GM23248 (cell line): ENCODE measurements at regions not wholly inside any gene's neighbourhood (a gene's known extent, or its start where the extent isn't known, plus 50 kb on each side); places are given as distances from the start of the nearest gene placed in this dataset.
"Not testable (repeated sequence)": the region's sequence is repeated elsewhere in the genome, so short reads cannot be mapped to it uniquely, and the experiment has no call there.

ENCODE experiments used
- DNase-seq: peaks from one replicate; pipeline ENCODE4 v3.0.0-alpha.2; 2015
- H2AFZ ChIP-seq: fragments of 200-600 bp; sonication (generic); 2 replicates; pipeline ENCODE4 v1.6.1; 2016; ENCODE audit warnings: antibody characterized with exemption
- H3F3A ChIP-seq: fragments of 200-600 bp; sonication (generic); 2 replicates; pipeline ENCODE4 v1.6.1; 2016; ENCODE audit warnings: mild to moderate bottlenecking, antibody characterized with exemption, mixed run types; ENCODE audit not compliant: insufficient read depth
- H3K27ac ChIP-seq: fragments of 200-600 bp; sonication (generic); 2 replicates; pipeline ENCODE4 v1.5.1; 2016; ENCODE audit warnings: mild to moderate bottlenecking
- H3K27me3 ChIP-seq: fragments of 200-600 bp; sonication (generic); replicated peaks from 2 replicates; pipeline ENCODE4 v1.6.1; 2016; ENCODE audit warnings: mild to moderate bottlenecking; ENCODE audit not compliant: insufficient read depth
- H3K36me3 ChIP-seq: fragments of 200-600 bp; sonication (generic); 2 replicates; pipeline ENCODE4 v1.6.1; 2016; ENCODE audit warnings: low read depth, mild to moderate bottlenecking
- H3K4me1 ChIP-seq: fragments of 200-600 bp; sonication (generic); 2 replicates; pipeline ENCODE4 v1.6.1; 2016; ENCODE audit warnings: mild to moderate bottlenecking; ENCODE audit not compliant: insufficient read depth
- H3K4me2 ChIP-seq: fragments of 200-600 bp; sonication (generic); one replicate; pipeline ENCODE4 v1.6.1; 2016; ENCODE audit warnings: mild to moderate bottlenecking; ENCODE audit not compliant: unreplicated experiment
- H3K4me3 ChIP-seq: fragments of 200-600 bp; sonication (generic); 2 replicates; pipeline ENCODE4 v1.5.1; 2016; ENCODE audit warnings: mild to moderate bottlenecking
- H3K79me2 ChIP-seq: fragments of 200-600 bp; sonication (generic); 2 replicates; pipeline ENCODE4 v1.6.1; 2016; ENCODE audit warnings: mild to moderate bottlenecking; ENCODE audit not compliant: insufficient read depth
- H3K9ac ChIP-seq: fragments of 200-600 bp; sonication (generic); 2 replicates; pipeline ENCODE4 v1.6.1; 2016; ENCODE audit warnings: mild to moderate bottlenecking
- H3K9me2 ChIP-seq: fragments of 200-600 bp; sonication (generic); 2 replicates; pipeline ENCODE4 v1.6.1; 2016; ENCODE audit warnings: mixed run types, mild to moderate bottlenecking, moderate library complexity; ENCODE audit not compliant: insufficient read depth
- H3K9me3 ChIP-seq: fragments of 200-600 bp; sonication (generic); one replicate; pipeline ENCODE4 v1.6.1; 2017; ENCODE audit warnings: low read depth
- H4K20me1 ChIP-seq: fragments of 200-600 bp; sonication (generic); 2 replicates; pipeline ENCODE4 v1.6.0; 2016; ENCODE audit not compliant: insufficient read depth
- EZH2 ChIP-seq: fragments of 200-600 bp; sonication (generic); IDR thresholded peaks from 2 replicates; pipeline ENCODE4 v1.6.1; 2018; ENCODE audit warnings: antibody characterized with exemption, mild to moderate bottlenecking; ENCODE audit not compliant: insufficient read depth, poor library complexity, severe bottlenecking
- EZH2phosphoT487 ChIP-seq: fragments of 200-600 bp; sonication (generic); IDR thresholded peaks from 2 replicates; pipeline ENCODE4 v1.6.1; 2018; ENCODE audit warnings: antibody characterized with exemption, moderate library complexity, mild to moderate bottlenecking, low read depth; ENCODE audit not compliant: insufficient read depth
- WGBS, 2 experiments: methylation state at CpG; one replicate each; pipeline ENCODE4 v1.1.6; 2015 to 2017; ENCODE audit warnings: low lambda C conversion rate in 2 of 2, low coverage in 1 of 2; ENCODE audit errors: missing lambda C conversion rate in 2 of 2; 5-methylcytosine and 5-hydroxymethylcytosine counted together
- in situ Hi-C: fragments of 300-500 bp; cut with MboI; formaldehyde crosslinking; loops from 2 replicates; pipeline ENCODE4 v1.15.0; 2020

DNA sequence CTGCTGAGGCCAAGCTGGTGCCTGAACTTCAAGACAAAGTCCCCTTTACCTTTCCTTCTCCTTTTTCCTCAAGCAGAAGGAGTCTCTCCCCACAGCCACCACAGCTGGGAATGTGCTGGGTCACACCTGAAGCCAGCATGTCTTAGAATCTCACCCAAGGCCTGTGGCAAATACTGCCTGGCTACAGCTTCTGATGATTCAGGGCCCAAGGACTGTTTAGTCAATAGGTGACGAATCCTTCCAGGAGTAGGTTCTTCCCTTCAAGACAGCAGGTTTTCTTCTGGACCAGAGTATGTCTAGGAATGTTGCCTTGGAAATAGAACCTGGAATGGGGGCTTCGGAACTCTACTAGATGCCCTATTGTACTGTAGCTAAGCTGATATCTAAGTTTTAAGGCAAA, 374.6 kb downstream of the KIF20B start:
- no peaks in the 10 kb centered on the region for H3K9me2 ChIP-seq
- H3K4me1 ChIP-seq: no peaks in the 10 kb centered on the region
- H3K9ac ChIP-seq: no peak overlapping the region
- H4K20me1 ChIP-seq: no peaks in the 10 kb centered on the region
- in situ Hi-C loops: no loop called here
- DNase-seq: no peak
- no peak overlapping the region for H3K4me3 ChIP-seq
- no peaks in the 10 kb centered on the region for H3F3A ChIP-seq
- H3K79me2 ChIP-seq: no peaks in the 10 kb centered on the region
- no peaks in the 10 kb centered on the region for H3K36me3 ChIP-seq
- no peak overlapping the region for H3K4me2 ChIP-seq
- TF ChIP-seq EZH2: no peak
- no peak for TF ChIP-seq EZH2phosphoT487
- 12 to 17% methylated on average over 2 of the region's 2 CpGs for WGBS, 2 experiments
- H3K27me3 ChIP-seq: no peaks in the 10 kb centered on the region
- no peak overlapping the region for H2AFZ ChIP-seq
- H3K9me3 ChIP-seq: no peaks in the 10 kb centered on the region
- H3K27ac ChIP-seq: no peak overlapping the region

DNA sequence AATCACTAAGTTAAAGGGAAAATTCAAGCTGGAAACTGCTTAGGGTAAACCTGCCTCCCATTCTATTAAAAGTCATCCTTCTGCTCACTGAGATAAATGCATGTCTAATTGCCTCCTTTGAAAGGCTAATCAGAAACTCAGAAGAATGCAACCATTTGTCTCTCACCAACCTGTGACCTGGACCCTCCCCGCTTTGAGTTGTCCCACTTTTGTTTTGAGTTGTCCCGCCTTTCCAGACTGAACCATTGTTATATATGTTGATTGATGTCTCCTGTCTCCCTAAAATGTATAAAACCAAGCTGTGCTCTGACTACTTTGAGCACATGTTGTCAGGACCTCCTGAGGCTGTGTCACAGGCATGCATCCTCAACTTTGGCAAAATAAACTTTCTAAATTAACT, 378.4 kb downstream of the KIF20B start:
- DNase-seq: no peak
- Histone ChIP-seq H4K20me1 (no peaks in the 10 kb centered on the region), H3K9me2 (no peaks in the 10 kb centered on the region), H3K4me1 (no peaks in the 10 kb centered on the region), H3K4me2 (no peak overlapping the region), H3F3A (no peaks in the 10 kb centered on the region), H3K9ac (no peak overlapping the region), H3K36me3 (no peaks in the 10 kb centered on the region), H3K4me3 (no peak overlapping the region), H3K79me2 (no peaks in the 10 kb centered on the region), H3K9me3 (no peaks in the 10 kb centered on the region), H3K27me3 (no peaks in the 10 kb centered on the region), H2AFZ (no peak overlapping the region), H3K27ac (no peak overlapping the region)
- in situ Hi-C loops: no loop called here
- TF ChIP-seq EZH2: no peak
- TF ChIP-seq EZH2phosphoT487: no peak
- WGBS, 2 experiments: 3 to 8% methylated on average over 2 of the region's 2 CpGs

DNA sequence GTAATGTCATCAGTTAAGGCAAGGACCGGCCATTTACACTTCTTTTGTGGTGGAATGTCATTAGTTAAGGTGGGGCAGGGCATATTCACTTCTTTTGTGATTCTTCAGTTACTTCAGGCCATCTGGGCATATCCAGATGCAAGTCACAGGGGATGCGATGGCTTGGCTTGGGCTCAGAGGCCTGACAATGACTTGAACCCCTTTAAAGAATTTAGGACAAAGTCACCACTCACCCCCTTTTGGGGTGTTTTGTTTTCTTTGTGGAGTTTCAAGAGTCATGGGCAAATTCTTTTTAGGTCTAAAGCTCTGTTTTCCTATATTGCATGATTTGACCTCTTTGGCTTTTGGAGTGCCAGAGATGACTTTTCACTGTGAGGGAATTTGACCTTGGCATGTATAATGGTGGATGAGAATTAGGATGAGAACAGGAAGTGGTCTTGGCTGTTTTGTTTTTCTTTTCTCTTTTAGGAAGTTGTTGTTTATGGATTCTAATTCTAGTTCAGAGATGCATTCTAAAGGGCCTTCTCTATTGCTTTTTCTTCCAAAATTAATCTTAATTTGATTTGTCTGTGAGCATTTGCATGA, 385.3 kb downstream of the KIF20B start:
- DNase-seq, H3K9me3 ChIP-seq, in situ Hi-C loops, H3F3A ChIP-seq, H3K36me3 ChIP-seq, H3K9me2 ChIP-seq, H2AFZ ChIP-seq, H3K4me1 ChIP-seq, H3K9ac ChIP-seq, H3K79me2 ChIP-seq, H3K27me3 ChIP-seq, H3K4me2 ChIP-seq, H4K20me1 ChIP-seq, H3K4me3 ChIP-seq, H3K27ac ChIP-seq: not testable (repeated sequence)
- WGBS, 2 experiments: 27 to 33% methylated on average over 1 of the region's 2 CpGs

DNA sequence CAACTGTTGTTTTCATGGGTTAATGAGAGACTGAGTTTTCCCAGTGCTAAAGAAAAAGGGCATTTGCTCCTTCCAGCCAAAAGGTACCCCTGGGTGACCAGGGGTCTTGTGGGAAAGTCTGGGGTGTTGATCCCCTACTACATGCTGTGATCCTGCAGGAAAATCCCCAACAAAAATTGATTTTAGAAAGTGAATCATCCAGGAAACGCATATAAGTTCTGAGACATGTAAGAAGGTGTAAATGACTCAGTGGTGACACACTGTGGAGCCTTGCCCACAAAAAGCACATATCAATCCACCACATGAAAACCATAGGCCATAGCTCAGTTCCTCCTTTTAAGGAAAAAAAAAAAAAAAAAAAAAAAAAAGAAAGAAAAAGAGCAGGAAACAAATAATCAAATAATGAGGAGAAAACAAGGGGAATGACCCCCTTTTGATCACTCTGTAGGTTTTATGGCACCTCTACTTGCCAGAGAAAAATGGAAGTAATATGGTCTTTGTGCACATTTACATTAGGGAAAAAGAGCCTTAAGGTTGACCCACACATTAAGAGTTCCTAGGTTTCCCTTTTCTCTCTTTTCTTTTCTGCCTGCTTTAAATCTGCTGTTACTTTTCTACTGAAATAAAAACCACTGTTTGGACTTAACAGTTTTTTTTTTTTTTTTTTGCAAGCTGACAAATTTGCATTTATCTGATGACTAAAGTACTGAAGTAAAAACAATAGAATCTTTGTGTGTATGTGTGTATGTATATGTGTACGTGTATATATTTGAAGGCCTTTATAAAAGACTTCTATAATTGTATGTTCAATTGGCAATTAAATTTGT, 386.0 kb downstream of the KIF20B start:
- Histone ChIP-seq H3K79me2 (no peaks in the 10 kb centered on the region), H3K9me2 (no peaks in the 10 kb centered on the region), H3K4me2 (no peak overlapping the region), H3K4me1 (no peaks in the 10 kb centered on the region), H3F3A (no peaks in the 10 kb centered on the region), H3K27ac (no peak overlapping the region), H3K9me3 (no peaks in the 10 kb centered on the region), H3K36me3 (no peaks in the 10 kb centered on the region), H3K4me3 (no peak overlapping the region), H4K20me1 (no peaks in the 10 kb centered on the region), H2AFZ (no peak overlapping the region), H3K9ac (no peak overlapping the region), H3K27me3 (no peaks in the 10 kb centered on the region)
- TF ChIP-seq EZH2phosphoT487 (no peak), EZH2 (no peak)
- in situ Hi-C loops: no loop called here
- no peak for DNase-seq
- 4 to 5% methylated on average over 2 of the region's 2 CpGs for WGBS, 2 experiments

DNA sequence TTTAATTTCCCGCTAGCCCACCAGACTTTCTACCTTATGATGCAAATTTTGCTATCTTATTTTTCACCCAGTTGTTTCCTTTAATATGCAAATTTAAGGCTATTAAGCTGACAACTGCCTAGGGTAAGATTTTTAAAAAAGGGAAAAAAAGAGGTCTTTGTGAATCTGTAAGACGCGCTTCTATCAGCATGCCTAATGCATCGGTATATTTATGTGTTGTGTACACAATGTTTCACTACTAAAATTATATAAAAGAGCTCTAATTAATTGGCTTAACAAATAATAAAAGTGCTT, 386.6 kb downstream of the KIF20B start:
- 70 to 79% methylated on average over 4 of the region's 4 CpGs for WGBS, 2 experiments
- Histone ChIP-seq H3K4me2 (no peak overlapping the region), H3K27ac (no peak overlapping the region), H2AFZ (no peak overlapping the region), H4K20me1 (no peaks in the 10 kb centered on the region), H3K9me3 (no peaks in the 10 kb centered on the region), H3K4me3 (no peak overlapping the region), H3K4me1 (no peaks in the 10 kb centered on the region), H3K27me3 (no peaks in the 10 kb centered on the region), H3K36me3 (no peaks in the 10 kb centered on the region), H3K9ac (no peak overlapping the region), H3K9me2 (no peaks in the 10 kb centered on the region), H3K79me2 (no peaks in the 10 kb centered on the region), H3F3A (no peaks in the 10 kb centered on the region)
- TF ChIP-seq EZH2phosphoT487 (no peak), EZH2 (no peak)
- in situ Hi-C loops: no loop called here
- no peak for DNase-seq
